ENCODE measurements at regions not wholly inside any gene's neighbourhood (a gene's known extent, or its start where the extent isn't known, plus 50 kb on each side); places are given as distances from the start of the nearest gene placed in this dataset.
"Not testable (repeated sequence)": the region's sequence is repeated elsewhere in the genome, so short reads cannot be mapped to it uniquely, and the experiment has no call there.

DNA sequence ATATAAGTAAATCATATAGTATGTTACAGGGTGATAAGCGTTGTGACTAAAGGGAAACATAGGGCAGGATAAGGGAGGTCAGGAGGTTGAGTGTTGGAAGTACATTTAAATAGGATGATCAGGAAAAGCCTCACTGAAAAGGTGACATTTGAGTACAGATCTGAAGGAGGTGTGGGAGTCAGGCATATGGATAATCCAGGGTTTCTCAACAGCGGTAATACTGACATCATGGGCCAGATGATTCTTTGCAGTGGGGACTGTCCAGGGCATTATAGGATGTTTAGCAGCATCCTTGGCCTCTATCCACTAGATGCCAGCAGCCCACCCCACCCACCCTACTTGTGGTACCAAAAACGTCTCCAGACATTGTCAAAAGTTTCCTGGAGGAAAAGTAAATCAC, 292.6 kb upstream of the PREP start:
- no peak for DNase-seq (ENCODE audit: low spot score)
- Mint-ChIP-seq H3K27ac (ENCODE audit: unreplicated experiment) (no peak overlapping the region), H3K27me3 (ENCODE audit: low read depth) (peaks cover 9% of the 10 kb centered on the region), H3K4me1 (ENCODE audit: low read depth) (no peaks in the 10 kb centered on the region), H3K9me3 (ENCODE audit: low read depth) (no peaks in the 10 kb centered on the region), H3K4me3 (ENCODE audit: unreplicated experiment) (no peak overlapping the region), H3K36me3 (ENCODE audit: low read depth) (no peaks in the 10 kb centered on the region)
- TF ChIP-seq, protein P1, sequence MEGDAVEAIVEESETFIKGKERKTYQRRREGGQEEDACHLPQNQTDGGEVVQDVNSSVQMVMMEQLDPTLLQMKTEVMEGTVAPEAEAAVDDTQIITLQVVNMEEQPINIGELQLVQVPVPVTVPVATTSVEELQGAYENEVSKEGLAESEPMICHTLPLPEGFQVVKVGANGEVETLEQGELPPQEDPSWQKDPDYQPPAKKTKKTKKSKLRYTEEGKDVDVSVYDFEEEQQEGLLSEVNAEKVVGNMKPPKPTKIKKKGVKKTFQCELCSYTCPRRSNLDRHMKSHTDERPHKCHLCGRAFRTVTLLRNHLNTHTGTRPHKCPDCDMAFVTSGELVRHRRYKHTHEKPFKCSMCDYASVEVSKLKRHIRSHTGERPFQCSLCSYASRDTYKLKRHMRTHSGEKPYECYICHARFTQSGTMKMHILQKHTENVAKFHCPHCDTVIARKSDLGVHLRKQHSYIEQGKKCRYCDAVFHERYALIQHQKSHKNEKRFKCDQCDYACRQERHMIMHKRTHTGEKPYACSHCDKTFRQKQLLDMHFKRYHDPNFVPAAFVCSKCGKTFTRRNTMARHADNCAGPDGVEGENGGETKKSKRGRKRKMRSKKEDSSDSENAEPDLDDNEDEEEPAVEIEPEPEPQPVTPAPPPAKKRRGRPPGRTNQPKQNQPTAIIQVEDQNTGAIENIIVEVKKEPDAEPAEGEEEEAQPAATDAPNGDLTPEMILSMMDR (IDR thresholded peaks at IDR 0.05): no peak

DNA sequence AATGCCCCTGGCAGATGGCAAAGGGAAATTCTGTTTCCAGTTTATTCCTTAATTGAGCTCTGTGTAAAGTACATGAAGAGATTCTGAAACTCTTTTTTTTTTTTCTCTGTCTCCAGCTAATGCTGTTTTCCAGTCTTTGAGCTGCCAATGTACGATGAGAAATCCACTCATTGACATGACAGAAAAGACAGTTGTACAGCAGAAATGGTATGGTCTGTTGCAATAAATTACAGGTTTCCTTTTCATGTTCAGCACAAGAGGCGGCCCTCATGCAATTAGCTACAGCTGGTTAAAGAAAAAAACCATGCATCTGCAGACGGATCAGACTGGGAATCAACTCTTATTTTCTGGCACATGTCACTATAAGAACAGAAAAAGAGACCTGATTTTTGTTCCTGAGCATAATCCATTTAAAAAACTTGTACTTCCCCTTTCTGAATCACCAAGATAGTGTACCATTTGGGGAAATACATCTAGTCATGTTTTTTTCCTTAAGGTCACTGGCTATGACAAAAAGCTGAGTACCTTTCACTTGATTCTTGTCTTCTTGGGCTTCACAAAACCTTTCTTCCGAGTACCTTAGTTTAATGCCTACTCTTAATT, 289.8 kb upstream of the PREP start:
- H3K27ac Mint-ChIP-seq (ENCODE audit: unreplicated experiment): no peak overlapping the region
- no peaks in the 10 kb centered on the region for H3K36me3 Mint-ChIP-seq (ENCODE audit: low read depth)
- peaks cover 3% of the 10 kb centered on the region for H3K9me3 Mint-ChIP-seq (ENCODE audit: low read depth)
- no peak overlapping the region for H3K4me3 Mint-ChIP-seq (ENCODE audit: unreplicated experiment)
- no peak for DNase-seq (ENCODE audit: low spot score)
- H3K4me1 Mint-ChIP-seq (ENCODE audit: low read depth): no peaks in the 10 kb centered on the region
- H3K27me3 Mint-ChIP-seq (ENCODE audit: low read depth): peaks cover 7% of the 10 kb centered on the region
- TF ChIP-seq, protein P1 (IDR thresholded peaks at IDR 0.05): no peak

DNA sequence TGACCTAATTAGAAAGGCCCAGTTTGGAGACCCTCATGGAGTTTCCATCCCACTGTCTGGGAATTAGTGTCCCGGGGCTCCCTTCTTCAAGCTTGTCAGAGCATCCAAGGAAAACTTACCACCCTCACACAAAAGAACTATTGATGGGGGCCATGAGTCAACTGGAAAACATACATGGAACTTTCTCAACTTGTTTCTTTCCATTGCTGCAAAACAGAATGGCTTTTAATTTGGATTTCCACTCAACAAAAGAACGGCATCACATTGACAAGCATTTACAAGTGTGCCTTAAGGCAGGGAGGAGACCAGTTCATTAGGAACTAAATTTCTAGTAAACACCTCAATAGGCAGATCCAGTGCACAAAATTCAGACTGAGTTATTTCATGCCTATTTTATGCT, 289.1 kb upstream of the PREP start:
- Mint-ChIP-seq H3K36me3 (ENCODE audit: low read depth) (no peaks in the 10 kb centered on the region), H3K27me3 (ENCODE audit: low read depth) (peaks cover 7% of the 10 kb centered on the region), H3K27ac (ENCODE audit: unreplicated experiment) (no peak overlapping the region), H3K4me1 (ENCODE audit: low read depth) (no peaks in the 10 kb centered on the region), H3K4me3 (ENCODE audit: unreplicated experiment) (no peak overlapping the region), H3K9me3 (ENCODE audit: low read depth) (peaks cover 7% of the 10 kb centered on the region)
- DNase-seq (ENCODE audit: low spot score): no peak
- TF ChIP-seq, protein P1 (IDR thresholded peaks at IDR 0.05): no peak

DNA sequence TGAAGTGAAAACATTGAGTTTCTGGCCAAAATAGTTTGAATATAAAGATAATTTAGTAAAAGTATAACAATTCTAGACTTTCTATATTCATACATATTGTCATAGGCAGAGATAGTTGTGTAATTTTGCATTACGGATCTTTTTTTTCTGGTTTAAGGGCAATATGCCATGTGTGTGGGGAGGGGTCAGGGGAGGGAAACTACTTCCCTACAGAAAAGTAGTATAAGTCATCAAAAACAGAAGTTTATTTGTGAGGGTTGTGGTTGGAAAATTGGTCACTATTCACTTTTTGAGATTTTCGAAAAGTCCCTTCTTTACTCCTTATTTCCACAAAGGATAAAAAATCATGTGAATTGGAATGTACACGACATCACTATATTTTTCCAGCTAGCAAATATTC, 288.2 kb upstream of the PREP start:
- Mint-ChIP-seq H3K4me3 (ENCODE audit: unreplicated experiment) (no peak overlapping the region), H3K27ac (ENCODE audit: unreplicated experiment) (no peak overlapping the region), H3K36me3 (ENCODE audit: low read depth) (no peaks in the 10 kb centered on the region), H3K27me3 (ENCODE audit: low read depth) (peaks cover 7% of the 10 kb centered on the region), H3K4me1 (ENCODE audit: low read depth) (no peaks in the 10 kb centered on the region), H3K9me3 (ENCODE audit: low read depth) (peaks cover 13% of the 10 kb centered on the region)
- TF ChIP-seq, protein P1 (IDR thresholded peaks at IDR 0.05): no peak
- no peak for DNase-seq (ENCODE audit: low spot score)

DNA sequence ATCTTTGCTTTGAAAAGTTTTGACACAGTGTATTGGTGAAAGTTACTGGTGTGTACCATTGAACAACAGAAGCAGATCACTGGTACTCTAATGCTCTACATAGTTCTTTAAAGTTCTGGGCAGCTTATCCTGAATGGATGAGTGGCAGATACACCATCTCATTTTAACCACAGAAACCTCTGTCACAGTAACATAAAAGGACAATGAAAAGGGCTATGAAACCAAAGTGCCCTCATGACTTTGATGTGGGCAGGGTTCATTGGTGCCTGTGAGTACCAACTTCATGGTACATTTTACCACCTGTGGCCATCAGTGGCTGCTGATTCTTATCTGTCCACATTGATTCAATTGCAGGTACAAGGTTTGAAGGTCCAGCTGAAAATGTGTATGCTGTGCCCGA, 285.7 kb upstream of the PREP start:
- H3K4me3 Mint-ChIP-seq (ENCODE audit: unreplicated experiment): no peak overlapping the region
- no peak for DNase-seq (ENCODE audit: low spot score)
- peaks cover 5% of the 10 kb centered on the region for H3K27me3 Mint-ChIP-seq (ENCODE audit: low read depth)
- TF ChIP-seq, protein P1 (IDR thresholded peaks at IDR 0.05): no peak
- H3K9me3 Mint-ChIP-seq (ENCODE audit: low read depth): peaks cover 18% of the 10 kb centered on the region
- no peaks in the 10 kb centered on the region for H3K36me3 Mint-ChIP-seq (ENCODE audit: low read depth)
- no peaks in the 10 kb centered on the region for H3K4me1 Mint-ChIP-seq (ENCODE audit: low read depth)
- H3K27ac Mint-ChIP-seq (ENCODE audit: unreplicated experiment): no peak overlapping the region

DNA sequence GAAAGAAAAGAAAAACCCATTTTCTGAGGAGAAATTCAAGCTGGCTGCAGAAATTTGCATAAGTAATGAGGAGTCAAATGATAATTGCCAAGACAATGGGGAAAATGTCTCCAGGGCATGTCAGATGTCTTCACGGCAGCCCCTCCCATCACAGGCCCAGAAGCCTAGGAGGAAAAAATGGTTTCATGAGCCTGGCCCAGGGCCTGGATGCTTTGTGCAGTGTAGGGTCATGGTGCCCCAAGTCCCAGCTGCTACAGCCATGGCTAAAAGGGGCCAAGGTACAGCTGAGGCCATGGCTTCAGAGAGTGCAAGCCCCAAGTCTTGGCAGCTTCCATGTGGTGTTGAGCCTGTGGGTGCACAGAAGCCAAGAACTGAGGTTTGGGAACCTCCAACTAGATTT, 283.9 kb upstream of the PREP start:
- H3K4me3 Mint-ChIP-seq (ENCODE audit: unreplicated experiment); DNase-seq (ENCODE audit: low spot score); H3K27me3 Mint-ChIP-seq (ENCODE audit: low read depth); H3K36me3 Mint-ChIP-seq (ENCODE audit: low read depth); H3K4me1 Mint-ChIP-seq (ENCODE audit: low read depth); H3K27ac Mint-ChIP-seq (ENCODE audit: unreplicated experiment): not testable (repeated sequence)
- peaks cover 22% of the 10 kb centered on the region for H3K9me3 Mint-ChIP-seq (ENCODE audit: low read depth)
